ENCODE measurements at regions not wholly inside any gene's neighbourhood (a gene's known extent, or its start where the extent isn't known, plus 50 kb on each side); places are given as distances from the start of the nearest gene placed in this dataset.

GRCh38 chr18:54515149-54515548 is 75.9 kb upstream of the DYNAP start:
- Mint-ChIP-seq H3K4me1 (no peaks in the 10 kb centered on the region), H3K27ac (no peak overlapping the region), H3K36me3 (no peaks in the 10 kb centered on the region), H3K4me3 (no peak overlapping the region), H3K9me3 (no peaks in the 10 kb centered on the region)
- ATAC-seq (no peak), DNase-seq (ENCODE audit: low spot score in 2 of 2) (no peak)

GRCh38 chr18:54517521-54517920 is 73.5 kb upstream of the DYNAP start:
- DNase-seq (ENCODE audit: low spot score in 2 of 2) = no peak
- no peaks in the 10 kb centered on the region for H3K9me3 Mint-ChIP-seq
- ATAC-seq = no peak
- H3K27ac Mint-ChIP-seq = no peak overlapping the region
- H3K36me3 Mint-ChIP-seq = no peaks in the 10 kb centered on the region
- no peaks in the 10 kb centered on the region for H3K4me1 Mint-ChIP-seq
- H3K4me3 Mint-ChIP-seq = no peak overlapping the region

- no peaks in the 10 kb centered on the region for H3K9me3 Mint-ChIP-seq
- no peak for DNase-seq (ENCODE audit: low spot score in 2 of 2)
- H3K27ac Mint-ChIP-seq = no peak overlapping the region
- H3K36me3 Mint-ChIP-seq = no peaks in the 10 kb centered on the region
- H3K4me3 Mint-ChIP-seq = no peak overlapping the region
- no peaks in the 10 kb centered on the region for H3K4me1 Mint-ChIP-seq
- no peak for ATAC-seq
These were observed 69.2 kb upstream of the DYNAP start for GRCh38 chr18:54521846-54522245.

- H3K9me3 Mint-ChIP-seq = no peaks in the 10 kb centered on the region
These were observed 62.1 kb upstream of the DYNAP start for GRCh38 chr18:54528942-54529376.

GRCh38 chr18:54529444-54529843 is 61.6 kb upstream of the DYNAP start:
- DNase-seq (ENCODE audit: low spot score in 2 of 2) = no peak
- Mint-ChIP-seq H3K9me3 (no peaks in the 10 kb centered on the region), H3K27ac (no peak overlapping the region), H3K36me3 (no peaks in the 10 kb centered on the region), H3K4me1 (no peaks in the 10 kb centered on the region), H3K4me3 (no peak overlapping the region)
- ATAC-seq = no peak

More at GRCh38 chr18:54528942-54529376, 62.1 kb upstream of the DYNAP start:
- Mint-ChIP-seq H3K4me3 (no peak overlapping the region), H3K27ac (no peak overlapping the region), H3K36me3 (no peaks in the 10 kb centered on the region), H3K4me1 (no peaks in the 10 kb centered on the region)
- DNase-seq (ENCODE audit: low spot score in 2 of 2) = no peak
- ATAC-seq = no peak

- Mint-ChIP-seq H3K9me3 (no peaks in the 10 kb centered on the region), H3K36me3 (no peaks in the 10 kb centered on the region), H3K27ac (no peak overlapping the region), H3K4me1 (no peaks in the 10 kb centered on the region), H3K4me3 (no peak overlapping the region)
- ATAC-seq = no peak
- DNase-seq (ENCODE audit: low spot score in 2 of 2) = no peak
These were observed 60.8 kb upstream of the DYNAP start for GRCh38 chr18:54530285-54530684.

GRCh38 chr18:54531402-54532065 is 59.5 kb upstream of the DYNAP start:
- H3K9me3 Mint-ChIP-seq = no peaks in the 10 kb centered on the region
- ATAC-seq (no peak), DNase-seq (ENCODE audit: low spot score in 2 of 2) (no peak)
- H3K4me3 Mint-ChIP-seq = no peak overlapping the region
- no peak overlapping the region for H3K27ac Mint-ChIP-seq
- H3K4me1 Mint-ChIP-seq = no peaks in the 10 kb centered on the region
- no peaks in the 10 kb centered on the region for H3K36me3 Mint-ChIP-seq

GRCh38 chr18:54532222-54532621 is 58.8 kb upstream of the DYNAP start:
- no peak overlapping the region for H3K4me3 Mint-ChIP-seq
- DNase-seq (ENCODE audit: low spot score in 2 of 2) (no peak), ATAC-seq (no peak)
- no peaks in the 10 kb centered on the region for H3K9me3 Mint-ChIP-seq
- no peak overlapping the region for H3K27ac Mint-ChIP-seq
- no peaks in the 10 kb centered on the region for H3K4me1 Mint-ChIP-seq
- no peaks in the 10 kb centered on the region for H3K36me3 Mint-ChIP-seq

- no peak for DNase-seq (ENCODE audit: low spot score in 2 of 2)
- Mint-ChIP-seq H3K27ac (no peak overlapping the region), H3K4me1 (no peaks in the 10 kb centered on the region), H3K9me3 (no peaks in the 10 kb centered on the region), H3K36me3 (no peaks in the 10 kb centered on the region), H3K4me3 (no peak overlapping the region)
- no peak for ATAC-seq
These were observed 58.1 kb upstream of the DYNAP start for GRCh38 chr18:54532962-54533361.

Data from stimulated activated effector memory CD8-positive, alpha-beta T cell treated with anti-CD3 and anti-CD28 coated beads, Interleukin-12 subunit alpha, Interleukin-12 subunit beta, amount 100 ng/mL, for 72 hours (primary cell).